22Rv1 (cell line): ENCODE measurements at regions not wholly inside any gene's neighbourhood (a gene's known extent, or its start where the extent isn't known, plus 50 kb on each side); places are given as distances from the start of the nearest gene placed in this dataset.

Source experiments
- CTCF ChIP-seq: fragments of 450-650 bp; IDR thresholded peaks from 2 replicates; pipeline ENCODE4 v1.5.1; 2017; ENCODE audit warnings: mild to moderate bottlenecking
- ZFX ChIP-seq: fragments of 450-650 bp; IDR thresholded peaks from 2 replicates; pipeline ENCODE4 v1.6.1; 2017; ENCODE audit warnings: antibody characterized with exemption, borderline replicate concordance

- no peak for TF ChIP-seq CTCF
- no peak for TF ChIP-seq ZFX
These were observed 390.1 kb upstream of the B3GAT1 start for GRCh38 chr11:134802116-134802515.
